D721Med (cell line): ENCODE measurements at regions not wholly inside any gene's neighbourhood (a gene's known extent, or its start where the extent isn't known, plus 50 kb on each side); places are given as distances from the start of the nearest gene placed in this dataset.

Source experiments
- DNase-seq: peaks from one replicate; pipeline ENCODE4 v3.0.0; 2011; ENCODE audit warnings: low spot score; ENCODE audit not compliant: insufficient read length
- FAIRE-seq: peaks from 2 replicates; lab custom pipeline; 2011; peaks lifted over from hg19 to GRCh38; lab: Jason Lieb, UNC
- CTCF ChIP-seq: IDR thresholded peaks from 2 replicates; pipeline ENCODE4 v1.5.1; 2012; ENCODE audit warnings: mild to moderate bottlenecking, control low read depth; ENCODE audit not compliant: insufficient read depth; ENCODE audit errors: missing control alignments

GRCh38 chr13:107266657-107267056, 698.7 kb upstream of the ARGLU1 start:
- DNase-seq (no peak), FAIRE-seq (no peak)
- TF ChIP-seq CTCF = no peak

- TF ChIP-seq CTCF = no peak
- DNase-seq (no peak), FAIRE-seq (peak; percentile 85)
Observed at GRCh38 chr13:107258599-107259187, 690.8 kb upstream of the ARGLU1 start.

GRCh38 chr13:107254392-107254791, 686.5 kb upstream of the ARGLU1 start:
- FAIRE-seq (no peak), DNase-seq (no peak)
- TF ChIP-seq CTCF = no peak

- FAIRE-seq (no peak), DNase-seq (no peak)
- no peak for TF ChIP-seq CTCF
Observed at GRCh38 chr13:107252428-107252827, 684.5 kb upstream of the ARGLU1 start.

GRCh38 chr13:107252021-107252420, 684.1 kb upstream of the ARGLU1 start:
- DNase-seq = no peak
- FAIRE-seq = no peak
- no peak for TF ChIP-seq CTCF

- TF ChIP-seq CTCF = no peak
- DNase-seq (no peak), FAIRE-seq (no peak)
Observed at GRCh38 chr13:107251341-107251740, 683.4 kb upstream of the ARGLU1 start.

- no peak for DNase-seq
- no peak for TF ChIP-seq CTCF
- FAIRE-seq = no peak
Observed at GRCh38 chr13:107250628-107251027, 682.7 kb upstream of the ARGLU1 start.
